ENCODE measurements at regions not wholly inside any gene's neighbourhood (a gene's known extent, or its start where the extent isn't known, plus 50 kb on each side); places are given as distances from the start of the nearest gene placed in this dataset.

GRCh38 chr13:80783926-80784565, 443.1 kb upstream of the SPRY2 start:
- POLR2A ChIA-PET (ENCODE audit: unreplicated experiment): no interaction called here
- Histone ChIP-seq H3F3A (ENCODE audit: low read length, unreplicated experiment) (no peaks in the 10 kb centered on the region), H3K4me2 (ENCODE audit: low read length) (no peak overlapping the region), H3K27me3 (ENCODE audit: low read length) (no peaks in the 10 kb centered on the region), H3K9me3 (ENCODE audit: low read length) (no peaks in the 10 kb centered on the region), H3K9ac (ENCODE audit: low read length) (no peak overlapping the region), H4K20me1 (ENCODE audit: low read length) (no peaks in the 10 kb centered on the region), H3K27ac (ENCODE audit: low read length) (no peak overlapping the region), H2AFZ (ENCODE audit: low read length) (no peak overlapping the region), H3K9me2 (replicated peaks; ENCODE audit: low read length) (no peaks in the 10 kb centered on the region), H3K4me3 (ENCODE audit: low read length) (no peak overlapping the region), H3K4me1 (ENCODE audit: insufficient read depth, low read length) (no peaks in the 10 kb centered on the region), H3K79me2 (ENCODE audit: low read length) (no peaks in the 10 kb centered on the region), H3K36me3 (ENCODE audit: low read depth, low read length) (no peaks in the 10 kb centered on the region)
- ATAC-seq (no peak), DNase-seq (no peak)
- TF ChIP-seq CTCF (conservative IDR thresholded peaks at IDR 0.05; ENCODE audit: low read depth, low read length) (no peak), EZH2 (IDR thresholded peaks at IDR 0.05; ENCODE audit: low read length, unreplicated experiment) (no peak), EZH2phosphoT487 (IDR thresholded peaks at IDR 0.05; ENCODE audit: borderline replicate concordance, low read length) (no peak)
- intact Hi-C loops (cut with micrococcal nuclease): no loop called here
- CTCF ChIA-PET: no interaction called here
- no TSS peak for BruUV-seq (replicated peaks)

GRCh38 chr13:80782441-80782840, 441.5 kb upstream of the SPRY2 start:
- H3K4me2 ChIP-seq (ENCODE audit: low read length): no peak overlapping the region
- ChIA-PET CTCF (no interaction called here), POLR2A (ENCODE audit: unreplicated experiment) (interaction anchor here (0.6 kb wide), 1 partner anchor 258 kb away, joined by 3 read pairs; no protein-coding TSS in a partner anchor)
- H4K20me1 ChIP-seq (ENCODE audit: low read length): no peaks in the 10 kb centered on the region
- H3K27me3 ChIP-seq (ENCODE audit: low read length): no peaks in the 10 kb centered on the region
- H3F3A ChIP-seq (ENCODE audit: low read length, unreplicated experiment): no peaks in the 10 kb centered on the region
- ATAC-seq (no peak), DNase-seq (no peak)
- no peak overlapping the region for H2AFZ ChIP-seq (ENCODE audit: low read length)
- H3K79me2 ChIP-seq (ENCODE audit: low read length): no peaks in the 10 kb centered on the region
- H3K36me3 ChIP-seq (ENCODE audit: low read depth, low read length): no peaks in the 10 kb centered on the region
- no peak overlapping the region for H3K27ac ChIP-seq (ENCODE audit: low read length)
- no peak overlapping the region for H3K4me3 ChIP-seq (ENCODE audit: low read length)
- BruUV-seq (replicated peaks): no TSS peak
- intact Hi-C loops (cut with micrococcal nuclease): no loop called here
- no peak overlapping the region for H3K9ac ChIP-seq (ENCODE audit: low read length)
- H3K9me2 ChIP-seq (replicated peaks; ENCODE audit: low read length): no peaks in the 10 kb centered on the region
- H3K4me1 ChIP-seq (ENCODE audit: insufficient read depth, low read length): no peaks in the 10 kb centered on the region
- H3K9me3 ChIP-seq (ENCODE audit: low read length): no peaks in the 10 kb centered on the region
- TF ChIP-seq EZH2phosphoT487 (IDR thresholded peaks at IDR 0.05; ENCODE audit: borderline replicate concordance, low read length) (no peak), CTCF (conservative IDR thresholded peaks at IDR 0.05; ENCODE audit: low read depth, low read length) (no peak), EZH2 (IDR thresholded peaks at IDR 0.05; ENCODE audit: low read length, unreplicated experiment) (no peak)

GRCh38 chr13:80778297-80778696, 437.4 kb upstream of the SPRY2 start:
- no peaks in the 10 kb centered on the region for H3K9me2 ChIP-seq (replicated peaks; ENCODE audit: low read length)
- no peaks in the 10 kb centered on the region for H3K4me1 ChIP-seq (ENCODE audit: insufficient read depth, low read length)
- no peaks in the 10 kb centered on the region for H3K36me3 ChIP-seq (ENCODE audit: low read depth, low read length)
- H2AFZ ChIP-seq (ENCODE audit: low read length): no peak overlapping the region
- intact Hi-C loops (cut with micrococcal nuclease): no loop called here
- H3K9ac ChIP-seq (ENCODE audit: low read length): no peak overlapping the region
- H4K20me1 ChIP-seq (ENCODE audit: low read length): no peaks in the 10 kb centered on the region
- no peaks in the 10 kb centered on the region for H3F3A ChIP-seq (ENCODE audit: low read length, unreplicated experiment)
- no peak for TF ChIP-seq CTCF (conservative IDR thresholded peaks at IDR 0.05; ENCODE audit: low read depth, low read length)
- no peak for TF ChIP-seq EZH2phosphoT487 (IDR thresholded peaks at IDR 0.05; ENCODE audit: borderline replicate concordance, low read length)
- no peak for TF ChIP-seq EZH2 (IDR thresholded peaks at IDR 0.05; ENCODE audit: low read length, unreplicated experiment)
- H3K79me2 ChIP-seq (ENCODE audit: low read length): no peaks in the 10 kb centered on the region
- POLR2A ChIA-PET (ENCODE audit: unreplicated experiment): interaction anchor here (0.7 kb wide), 1 partner anchor 437 kb away, joined by 3 read pairs; no protein-coding TSS in a partner anchor
- H3K27me3 ChIP-seq (ENCODE audit: low read length): no peaks in the 10 kb centered on the region
- BruUV-seq (replicated peaks): no TSS peak
- no peak overlapping the region for H3K4me3 ChIP-seq (ENCODE audit: low read length)
- CTCF ChIA-PET: no interaction called here
- ATAC-seq: peak; percentile 71
- no peaks in the 10 kb centered on the region for H3K9me3 ChIP-seq (ENCODE audit: low read length)
- DNase-seq: no peak
- H3K27ac ChIP-seq (ENCODE audit: low read length): no peak overlapping the region
- no peak overlapping the region for H3K4me2 ChIP-seq (ENCODE audit: low read length)
